ENCODE measurements at regions not wholly inside any gene's neighbourhood (a gene's known extent, or its start where the extent isn't known, plus 50 kb on each side); places are given as distances from the start of the nearest gene placed in this dataset.

GRCh38 chr5:41617843-41618515, 107.6 kb upstream of the PLCXD3 start:
- ChIA-PET CTCF (no interaction called here), POLR2A (no interaction called here)
- no peaks in the 10 kb centered on the region for H3K4me1 Mint-ChIP-seq
- no peak for DNase-seq
- H3K36me3 Mint-ChIP-seq (ENCODE audit: low read depth): no peaks in the 10 kb centered on the region
- no peaks in the 10 kb centered on the region for H3K9me3 Mint-ChIP-seq
- H3K4me3 Mint-ChIP-seq: no peak overlapping the region
- no peaks in the 10 kb centered on the region for H3K27me3 Mint-ChIP-seq
- no peak overlapping the region for H3K27ac Mint-ChIP-seq

- H3K4me1 Mint-ChIP-seq: no peaks in the 10 kb centered on the region
- DNase-seq: no peak
- H3K4me3 Mint-ChIP-seq: no peak overlapping the region
- CTCF ChIA-PET: no interaction called here
- POLR2A ChIA-PET: no interaction called here
- H3K9me3 Mint-ChIP-seq: no peaks in the 10 kb centered on the region
- no peak overlapping the region for H3K27ac Mint-ChIP-seq
- H3K27me3 Mint-ChIP-seq: no peaks in the 10 kb centered on the region
- no peaks in the 10 kb centered on the region for H3K36me3 Mint-ChIP-seq (ENCODE audit: low read depth)
Measured at GRCh38 chr5:41610386-41610785, 100.0 kb upstream of the PLCXD3 start.

- H3K27ac Mint-ChIP-seq: no peak overlapping the region
- H3K9me3 Mint-ChIP-seq: no peaks in the 10 kb centered on the region
- no peak for DNase-seq
- no peaks in the 10 kb centered on the region for H3K27me3 Mint-ChIP-seq
- H3K4me3 Mint-ChIP-seq: no peak overlapping the region
- CTCF ChIA-PET: no interaction called here
- POLR2A ChIA-PET: no interaction called here
- no peaks in the 10 kb centered on the region for H3K4me1 Mint-ChIP-seq
- no peaks in the 10 kb centered on the region for H3K36me3 Mint-ChIP-seq (ENCODE audit: low read depth)
Measured at GRCh38 chr5:41600731-41601130, 90.3 kb upstream of the PLCXD3 start.

GRCh38 chr5:41598011-41598410, 87.6 kb upstream of the PLCXD3 start:
- ChIA-PET CTCF (no interaction called here), POLR2A (no interaction called here)
- Mint-ChIP-seq H3K9me3 (no peaks in the 10 kb centered on the region), H3K4me1 (no peaks in the 10 kb centered on the region), H3K27ac (no peak overlapping the region), H3K27me3 (no peaks in the 10 kb centered on the region), H3K36me3 (ENCODE audit: low read depth) (no peaks in the 10 kb centered on the region), H3K4me3 (no peak overlapping the region)
- DNase-seq: no peak

GRCh38 chr5:41587668-41588067, 77.3 kb upstream of the PLCXD3 start:
- no peaks in the 10 kb centered on the region for H3K4me1 Mint-ChIP-seq
- no peak for DNase-seq
- H3K36me3 Mint-ChIP-seq (ENCODE audit: low read depth): no peaks in the 10 kb centered on the region
- H3K27me3 Mint-ChIP-seq: no peaks in the 10 kb centered on the region
- POLR2A ChIA-PET: no interaction called here
- H3K27ac Mint-ChIP-seq: no peak overlapping the region
- CTCF ChIA-PET: no interaction called here
- no peaks in the 10 kb centered on the region for H3K9me3 Mint-ChIP-seq
- no peak overlapping the region for H3K4me3 Mint-ChIP-seq

GRCh38 chr5:41575110-41575779, 64.8 kb upstream of the PLCXD3 start:
- Mint-ChIP-seq H3K9me3 (peaks cover 1% of the 10 kb centered on the region), H3K27me3 (no peaks in the 10 kb centered on the region), H3K4me1 (no peaks in the 10 kb centered on the region), H3K4me3 (no peak overlapping the region), H3K36me3 (ENCODE audit: low read depth) (no peaks in the 10 kb centered on the region), H3K27ac (no peak overlapping the region)
- POLR2A ChIA-PET: no interaction called here
- DNase-seq: no peak
- CTCF ChIA-PET: no interaction called here

GRCh38 chr5:41574391-41574790, 64.0 kb upstream of the PLCXD3 start:
- POLR2A ChIA-PET: no interaction called here
- no peak for DNase-seq
- Mint-ChIP-seq H3K4me3 (no peak overlapping the region), H3K27ac (no peak overlapping the region), H3K9me3 (peaks cover 1% of the 10 kb centered on the region), H3K36me3 (ENCODE audit: low read depth) (no peaks in the 10 kb centered on the region), H3K4me1 (no peaks in the 10 kb centered on the region), H3K27me3 (no peaks in the 10 kb centered on the region)
- CTCF ChIA-PET: no interaction called here

Data from activated CD4-positive, alpha-beta memory T cell treated with anti-CD3 and anti-CD28 coated beads, Interleukin-2, amount 10 ng/mL, durations not matched to agents 7 days and 5 days (primary cell).